CD14-positive monocyte (primary cell): ENCODE measurements at regions not wholly inside any gene's neighbourhood (a gene's known extent, or its start where the extent isn't known, plus 50 kb on each side); places are given as distances from the start of the nearest gene placed in this dataset.

Source experiments
- DNase-seq, 3 donors: peaks; one replicate each; pipeline ENCODE4 v3.0.0-alpha.2; 2011 to 2022
- H2AFZ ChIP-seq: 2 replicates; pipeline ENCODE4 v1.6.0; 2012; ENCODE audit warnings: mild to moderate bottlenecking, low read depth, low read length, inconsistent platforms; ENCODE audit not compliant: insufficient read depth, poor library complexity, severe bottlenecking
- H3K27ac ChIP-seq, 2 donors: 1 replicate in 1 of 2; 2 replicates in 1 of 2; pipeline ENCODE4 v1.5.1; 2012 to 2013; ENCODE audit warnings: low read length in 2 of 2, control low read depth in 1 of 2, inconsistent platforms in 1 of 2, low read depth in 1 of 2, mild to moderate bottlenecking in 1 of 2
- H3K27me3 ChIP-seq, 2 donors: one replicate each; pipeline versions ENCODE4 v1.6.0 to v1.6.1; 2011 to 2013; ENCODE audit warnings: low read length in 2 of 2; ENCODE audit not compliant: control insufficient read depth in 2 of 2, insufficient read depth in 2 of 2
- H3K36me3 ChIP-seq, 2 donors: replicated peaks in 1 of 2; 1 replicate in 1 of 2; 2 replicates in 1 of 2; pipeline versions ENCODE4 v1.5.1 to v1.6.1; 2012 to 2013; ENCODE audit warnings: low read length in 2 of 2, control low read depth in 1 of 2, inconsistent platforms in 1 of 2, mild to moderate bottlenecking in 1 of 2; ENCODE audit not compliant: insufficient read depth in 2 of 2, control insufficient read depth in 1 of 2
- H3K4me1 ChIP-seq, 2 donors: 1 replicate in 1 of 2; 2 replicates in 1 of 2; pipeline versions ENCODE4 v1.5.1 to v1.6.1; 2012 to 2013; ENCODE audit warnings: low read length in 2 of 2, control low read depth in 1 of 2, inconsistent platforms in 1 of 2, mild to moderate bottlenecking in 1 of 2, moderate library complexity in 1 of 2; ENCODE audit not compliant: insufficient read depth in 2 of 2, control insufficient read depth in 1 of 2
- H3K4me2 ChIP-seq: replicated peaks from 2 replicates; pipeline ENCODE3; 2012; ENCODE audit warnings: low read length, moderate library complexity, mild to moderate bottlenecking; ENCODE audit not compliant: poor library complexity, severe bottlenecking; ENCODE audit errors: extremely low read depth
- H3K4me3 ChIP-seq, 3 experiments: fragments of 200-600 bp in 1 of 3; sonication (generic) in 1 of 3; replicated peaks in 1 of 3; 1 replicate in 2 of 3; 2 replicates in 1 of 3; pipeline ENCODE4 v1.5.1; 2011 to 2013; ENCODE audit warnings: low read length in 3 of 3, mild to moderate bottlenecking in 3 of 3, control low read depth in 2 of 3, low read depth in 2 of 3, inconsistent platforms in 1 of 3, moderate library complexity in 1 of 3
- H3K79me2 ChIP-seq: 2 replicates; pipeline ENCODE4 v1.6.0; 2012; ENCODE audit warnings: mild to moderate bottlenecking, control low read depth, inconsistent platforms, low read length, moderate library complexity; ENCODE audit not compliant: insufficient read depth
- H3K9ac ChIP-seq: 2 replicates; pipeline ENCODE4 v1.6.0; 2017; ENCODE audit warnings: low read length, mild to moderate bottlenecking; ENCODE audit not compliant: insufficient read depth, poor library complexity, severe bottlenecking
- H3K9me3 ChIP-seq, 2 donors: replicated peaks in 1 of 2; 1 replicate in 1 of 2; 2 replicates in 1 of 2; pipeline versions ENCODE4 v1.5.1 to v1.6.1; 2012 to 2013; ENCODE audit warnings: low read length in 2 of 2, control low read depth in 1 of 2; ENCODE audit not compliant: control insufficient read depth in 1 of 2, insufficient read depth in 1 of 2
- H4K20me1 ChIP-seq: 2 replicates; pipeline ENCODE4 v1.6.0; 2012; ENCODE audit warnings: mild to moderate bottlenecking, low read length, control low read depth, moderate library complexity; ENCODE audit not compliant: insufficient read depth
- H3K27ac Mint-ChIP-seq, 7 donors: one replicate each; pipeline ENCODE4 v1.8.0; 2020; ENCODE audit warnings: mild to moderate bottlenecking in 7 of 7, mixed read lengths in 7 of 7, moderate library complexity in 6 of 7, inconsistent platforms in 2 of 7
- H3K27me3 Mint-ChIP-seq, 3 donors: one replicate each; pipeline ENCODE4 v1.8.0; 2021 to 2022; ENCODE audit warnings: low read depth in 3 of 3, mild to moderate bottlenecking in 3 of 3, mixed read lengths in 3 of 3, moderate library complexity in 3 of 3, inconsistent platforms in 1 of 3
- H3K36me3 Mint-ChIP-seq, 2 donors: one replicate each; pipeline ENCODE4 v1.8.0; 2020; ENCODE audit warnings: mixed read lengths in 2 of 2, inconsistent platforms in 1 of 2, mild to moderate bottlenecking in 1 of 2
- H3K4me1 Mint-ChIP-seq: one replicate; pipeline ENCODE4 v1.8.0; 2020; ENCODE audit warnings: mild to moderate bottlenecking, mixed read lengths
- H3K4me3 Mint-ChIP-seq, 2 donors: one replicate each; pipeline ENCODE4 v1.8.0; 2020; ENCODE audit warnings: mild to moderate bottlenecking in 2 of 2, mixed read lengths in 2 of 2, moderate library complexity in 1 of 2
- H3K9me3 Mint-ChIP-seq, 7 donors: one replicate each; pipeline ENCODE4 v1.8.0; 2020 to 2022; ENCODE audit warnings: mixed read lengths in 7 of 7, mild to moderate bottlenecking in 6 of 7, moderate library complexity in 6 of 7, inconsistent platforms in 2 of 7
- CTCF ChIP-seq: fragments of 200-600 bp; IDR thresholded peaks from one replicate; pipeline ENCODE4 v1.8.0; 2022; ENCODE audit warnings: antibody characterized with exemption, mild to moderate bottlenecking
- WGBS: methylation state at CpG from one replicate; pipeline ENCODE4 v1.1.5; 2013; ENCODE audit warnings: missing lambda C conversion rate; ENCODE audit not compliant: insufficient coverage; 5-methylcytosine and 5-hydroxymethylcytosine counted together
- intact Hi-C, 2 donors: fragments of 100-400 bp; cut with micrococcal nuclease; formaldehyde crosslinking; loops; one replicate each; pipeline versions ENCODE4 v1.15.0 to v1.15.1; 2023

GRCh38 chr9:17846948-17847655 is 268.2 kb downstream of the SH3GL2 start:
- TF ChIP-seq CTCF, result no peak
- H4K20me1 ChIP-seq, result no peaks in the 10 kb centered on the region
- DNase-seq, result no peak
- H3K27ac ChIP-seq, result no peak overlapping the region
- Mint-ChIP-seq H3K9me3 (peaks cover 8 to 21% (median 15%) of the 10 kb centered on the region in 7 donors), H3K4me3 (no peak overlapping the region), H3K36me3 (no peaks in the 10 kb centered on the region), H3K4me1 (no peaks in the 10 kb centered on the region), H3K27me3 (peaks cover 0 to 2% (median 1%) of the 10 kb centered on the region in 3 donors), H3K27ac (no peak overlapping the region)
- no peaks in the 10 kb centered on the region for H3K79me2 ChIP-seq
- no peak overlapping the region for H3K4me3 ChIP-seq
- no peak overlapping the region for H3K9ac ChIP-seq
- H2AFZ ChIP-seq, result no peak overlapping the region
- H3K27me3 ChIP-seq, result no peaks in the 10 kb centered on the region
- no peaks in the 10 kb centered on the region for H3K4me1 ChIP-seq
- WGBS, result 95% methylated on average over 4 of the region's 4 CpGs
- H3K9me3 ChIP-seq, result peaks cover 10 to 11% of the 10 kb centered on the region in 2 donors
- H3K4me2 ChIP-seq, result no peak overlapping the region
- intact Hi-C loops, result no loop called here
- H3K36me3 ChIP-seq, result no peaks in the 10 kb centered on the region

GRCh38 chr9:17847908-17848307 is 269.0 kb downstream of the SH3GL2 start:
- H3K4me1 Mint-ChIP-seq, result no peaks in the 10 kb centered on the region

More at GRCh38 chr9:17847908-17848307, 269.0 kb downstream of the SH3GL2 start:
- Histone ChIP-seq H3K27me3 (no peaks in the 10 kb centered on the region), H3K4me3 (no peak overlapping the region), H3K9ac (no peak overlapping the region), H3K9me3 (peaks cover 10% of the 10 kb centered on the region in 2 donors), H4K20me1 (no peaks in the 10 kb centered on the region), H3K4me1 (no peaks in the 10 kb centered on the region), H3K27ac (no peak overlapping the region), H3K79me2 (no peaks in the 10 kb centered on the region), H2AFZ (no peak overlapping the region), H3K36me3 (no peaks in the 10 kb centered on the region), H3K4me2 (no peak overlapping the region)
- no peak overlapping the region for H3K4me3 Mint-ChIP-seq
- H3K36me3 Mint-ChIP-seq, result no peaks in the 10 kb centered on the region
- intact Hi-C loops, result no loop called here
- no peak overlapping the region for H3K27ac Mint-ChIP-seq
- DNase-seq, result no peak
- H3K27me3 Mint-ChIP-seq, result peaks cover 0 to 1% (median 1%) of the 10 kb centered on the region in 3 donors
- WGBS, result 100% methylated on average over 2 of the region's 3 CpGs
- no peak for TF ChIP-seq CTCF
- peaks cover 8 to 21% (median 14%) of the 10 kb centered on the region in 7 donors for H3K9me3 Mint-ChIP-seq
